GM19238 (cell line): ENCODE measurements at regions not wholly inside any gene's neighbourhood (a gene's known extent, or its start where the extent isn't known, plus 50 kb on each side); places are given as distances from the start of the nearest gene placed in this dataset.
A peak's percentile ranks its signal among the peaks of the same experiment; 100 is the strongest.
"Not testable (repeated sequence)": the region's sequence is repeated elsewhere in the genome, so short reads cannot be mapped to it uniquely, and the experiment has no call there.

Experiments
- DNase-seq: peaks from one replicate; pipeline ENCODE4 v3.0.0; 2011; ENCODE audit warnings: low spot score; ENCODE audit not compliant: insufficient read length

- DNase-seq, result peak; percentile 11
Observed at GRCh38 chr13:42478531-42479156, 95.3 kb upstream of the TNFSF11 start.

GRCh38 chr13:42484386-42484785 is 89.6 kb upstream of the TNFSF11 start:
- DNase-seq, result no peak

- DNase-seq, result no peak
Observed at GRCh38 chr13:42485272-42485671, 88.7 kb upstream of the TNFSF11 start.

- DNase-seq, result no peak
Observed at GRCh38 chr13:42486711-42487198, 87.2 kb upstream of the TNFSF11 start.

GRCh38 chr13:42487221-42487620 is 86.7 kb upstream of the TNFSF11 start:
- DNase-seq, result no peak

GRCh38 chr13:42490676-42491075 is 83.3 kb upstream of the TNFSF11 start:
- no peak for DNase-seq

- no peak for DNase-seq
Observed at GRCh38 chr13:42492372-42492920, 81.5 kb upstream of the TNFSF11 start.

GRCh38 chr13:42494157-42494556 is 79.8 kb upstream of the TNFSF11 start:
- no peak for DNase-seq

GRCh38 chr13:42495255-42495654 is 78.7 kb upstream of the TNFSF11 start:
- no peak for DNase-seq

- DNase-seq, result no peak
Observed at GRCh38 chr13:42495751-42496150, 78.2 kb upstream of the TNFSF11 start.

- DNase-seq, result not testable (repeated sequence)
Observed at GRCh38 chr13:42496926-42497554, 76.9 kb upstream of the TNFSF11 start.

GRCh38 chr13:42497798-42498197 is 76.2 kb upstream of the TNFSF11 start:
- peak; percentile 27 for DNase-seq

- no peak for DNase-seq
Observed at GRCh38 chr13:42498521-42498920, 75.4 kb upstream of the TNFSF11 start.
